Lung (tissue), 11 donors: ENCODE measurements at regions not wholly inside any gene's neighbourhood (a gene's known extent, or its start where the extent isn't known, plus 50 kb on each side); places are given as distances from the start of the nearest gene placed in this dataset.

ENCODE experiments used
- ATAC-seq: fragments of 200-7000 bp; cut with Tn5 transposase; one replicate; pipeline ENCODE4 v1.9.1; 2020; ENCODE audit warnings: moderate number of reproducible peaks; ENCODE audit not compliant: insufficient read depth, low FRiP score
- DNase-seq, 3 donors: peaks; one replicate each; pipeline ENCODE4 v3.0.0-alpha.2; 2013 to 2017
- H3K27ac ChIP-seq, 2 donors: one replicate each; pipeline ENCODE4 v1.5.1; 2013; ENCODE audit warnings: mild to moderate bottlenecking in 2 of 2, moderate library complexity in 2 of 2, control low read depth in 1 of 2, inconsistent platforms in 1 of 2, low read depth in 1 of 2, low read length in 1 of 2
- H3K27me3 ChIP-seq, 3 donors: one replicate each; pipeline ENCODE4 v1.5.1; 2013; ENCODE audit warnings: low read length in 2 of 3; ENCODE audit not compliant: control insufficient read depth in 3 of 3, insufficient read depth in 3 of 3
- H3K36me3 ChIP-seq, 4 donors: one replicate each; pipeline ENCODE4 v1.5.1; 2013; ENCODE audit warnings: low read length in 4 of 4, mild to moderate bottlenecking in 1 of 4, moderate library complexity in 1 of 4; ENCODE audit not compliant: control insufficient read depth in 4 of 4, insufficient read depth in 4 of 4
- H3K4me1 ChIP-seq, 5 donors: one replicate each; pipeline ENCODE4 v1.5.1; 2013; ENCODE audit warnings: low read length in 5 of 5, mild to moderate bottlenecking in 2 of 5, moderate library complexity in 1 of 5; ENCODE audit not compliant: control insufficient read depth in 5 of 5, insufficient read depth in 5 of 5
- H3K4me3 ChIP-seq: one replicate; pipeline ENCODE4 v1.5.1; 2013; ENCODE audit warnings: mild to moderate bottlenecking, control low read depth, moderate library complexity
- H3K9ac ChIP-seq, 2 donors: one replicate each; pipeline ENCODE4 v1.5.1; 2013; ENCODE audit warnings: low read length in 2 of 2, control low read depth in 1 of 2; ENCODE audit not compliant: insufficient read depth in 1 of 2
- H3K9me3 ChIP-seq, 4 donors: one replicate each; pipeline ENCODE4 v1.5.1; 2013; ENCODE audit warnings: low read length in 3 of 4, mild to moderate bottlenecking in 1 of 4, moderate library complexity in 1 of 4; ENCODE audit not compliant: control insufficient read depth in 4 of 4, insufficient read depth in 3 of 4
- WGBS, 2 donors: extraction: QIAGEN DNeasy Blood & Tissue Kit; methylation state at CpG; one replicate each; pipeline ENCODE4 v1.1.7; 2013; 5-methylcytosine and 5-hydroxymethylcytosine counted together
- TF ChIP-seq, protein P1 (sequence below): IDR thresholded peaks from 2 replicates; pipeline ENCODE4 v1.5.1; 2012; ENCODE audit warnings: mild to moderate bottlenecking; ENCODE audit errors: control extremely low read depth, extremely low read depth
- donor health status: control.
- donor health status: control.
- donor health status: Bipolar disorder and iron deficiency.
- donor health status: healthy.
- donor health status: DM: yes; HTN: yes; CAD: no.

DNA sequence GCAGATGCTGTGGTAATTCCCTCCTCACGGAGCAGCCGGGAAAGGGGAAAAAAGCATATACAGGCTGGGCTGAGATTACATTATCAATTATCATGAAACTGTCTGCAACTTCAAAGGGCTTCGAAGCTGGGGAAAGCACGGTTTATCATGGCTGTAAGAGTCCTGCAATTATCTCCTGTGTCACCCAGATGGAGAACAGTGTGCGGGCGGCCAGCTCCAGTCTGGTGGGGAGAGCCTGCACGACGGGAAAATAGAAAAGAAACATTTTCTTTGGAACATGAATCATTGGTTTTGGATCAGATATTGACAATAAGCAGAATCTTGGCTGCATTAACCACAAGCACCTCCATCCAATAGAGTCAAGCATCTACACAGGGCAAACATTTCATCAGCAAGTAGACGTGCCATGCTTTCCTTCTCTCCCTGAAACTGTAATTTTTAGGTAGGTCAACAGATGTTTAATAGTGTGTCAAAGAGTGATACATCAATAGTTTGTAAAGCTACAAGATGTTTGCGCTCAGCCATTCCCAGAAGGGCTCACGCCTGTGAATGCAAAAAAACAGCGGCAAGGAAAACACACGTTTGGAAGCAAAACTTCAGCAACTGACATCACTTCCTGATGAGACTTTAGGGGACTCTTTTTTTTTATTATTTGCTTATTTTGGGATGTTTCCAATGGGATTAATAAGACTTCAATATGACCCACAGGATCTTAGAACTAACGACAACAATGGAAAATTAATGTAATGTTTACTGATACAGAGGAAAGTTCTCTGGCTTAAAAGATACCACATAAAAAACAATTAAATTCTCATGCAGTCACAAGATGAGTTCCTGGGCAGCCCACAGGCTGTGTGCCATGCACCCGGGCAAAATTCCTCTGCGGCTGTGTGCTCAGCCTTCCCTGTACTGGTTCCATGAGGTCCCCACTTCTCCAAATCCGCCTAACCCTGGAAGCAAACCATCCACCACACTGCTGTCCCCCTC, 111.0 kb upstream of the SALL3 start:
- Histone ChIP-seq H3K9me3 (no peaks in the 10 kb centered on the region), H3K27me3 (peaks cover 0 to 18% (median 5%) of the 10 kb centered on the region in 3 donors), H3K36me3 (no peaks in the 10 kb centered on the region), H3K9ac (no peak overlapping the region), H3K4me1 (no peaks in the 10 kb centered on the region), H3K4me3 (no peak overlapping the region), H3K27ac (no peak overlapping the region)
- TF ChIP-seq, protein P1, sequence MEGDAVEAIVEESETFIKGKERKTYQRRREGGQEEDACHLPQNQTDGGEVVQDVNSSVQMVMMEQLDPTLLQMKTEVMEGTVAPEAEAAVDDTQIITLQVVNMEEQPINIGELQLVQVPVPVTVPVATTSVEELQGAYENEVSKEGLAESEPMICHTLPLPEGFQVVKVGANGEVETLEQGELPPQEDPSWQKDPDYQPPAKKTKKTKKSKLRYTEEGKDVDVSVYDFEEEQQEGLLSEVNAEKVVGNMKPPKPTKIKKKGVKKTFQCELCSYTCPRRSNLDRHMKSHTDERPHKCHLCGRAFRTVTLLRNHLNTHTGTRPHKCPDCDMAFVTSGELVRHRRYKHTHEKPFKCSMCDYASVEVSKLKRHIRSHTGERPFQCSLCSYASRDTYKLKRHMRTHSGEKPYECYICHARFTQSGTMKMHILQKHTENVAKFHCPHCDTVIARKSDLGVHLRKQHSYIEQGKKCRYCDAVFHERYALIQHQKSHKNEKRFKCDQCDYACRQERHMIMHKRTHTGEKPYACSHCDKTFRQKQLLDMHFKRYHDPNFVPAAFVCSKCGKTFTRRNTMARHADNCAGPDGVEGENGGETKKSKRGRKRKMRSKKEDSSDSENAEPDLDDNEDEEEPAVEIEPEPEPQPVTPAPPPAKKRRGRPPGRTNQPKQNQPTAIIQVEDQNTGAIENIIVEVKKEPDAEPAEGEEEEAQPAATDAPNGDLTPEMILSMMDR, result no peak
- WGBS, 2 donors, result 59 to 67% methylated on average over 17 of the region's 17 CpGs
- no peak for ATAC-seq
- DNase-seq, result no peak

DNA sequence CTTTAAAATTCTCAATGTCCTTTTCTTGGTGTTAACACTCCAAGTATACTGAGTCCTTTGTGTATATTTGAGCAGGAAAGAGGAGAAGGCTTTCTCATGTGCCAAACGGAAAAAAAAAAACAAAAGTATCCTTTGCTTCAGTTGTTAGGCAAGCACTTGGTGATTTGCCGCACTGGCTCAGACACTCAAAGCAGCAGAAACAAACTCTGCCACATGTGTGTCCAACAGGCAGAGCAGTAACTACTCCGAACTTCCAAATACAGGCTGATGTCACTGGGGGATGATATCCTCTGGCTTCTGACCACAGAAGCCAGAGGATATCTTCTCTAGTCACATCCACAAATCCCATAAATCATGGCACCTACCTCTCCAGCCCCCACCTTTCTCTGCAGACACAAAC, 108.0 kb upstream of the SALL3 start:
- TF ChIP-seq, protein P1, result no peak
- ATAC-seq, result no peak
- WGBS, 2 donors, result 39 to 66% methylated on average over 3 of the region's 3 CpGs
- no peak for DNase-seq
- Histone ChIP-seq H3K4me3 (no peak overlapping the region), H3K4me1 (no peaks in the 10 kb centered on the region), H3K27me3 (peaks cover 0 to 25% (median 5%) of the 10 kb centered on the region in 3 donors), H3K9ac (no peak overlapping the region), H3K27ac (no peak overlapping the region), H3K9me3 (no peaks in the 10 kb centered on the region), H3K36me3 (no peaks in the 10 kb centered on the region)

DNA sequence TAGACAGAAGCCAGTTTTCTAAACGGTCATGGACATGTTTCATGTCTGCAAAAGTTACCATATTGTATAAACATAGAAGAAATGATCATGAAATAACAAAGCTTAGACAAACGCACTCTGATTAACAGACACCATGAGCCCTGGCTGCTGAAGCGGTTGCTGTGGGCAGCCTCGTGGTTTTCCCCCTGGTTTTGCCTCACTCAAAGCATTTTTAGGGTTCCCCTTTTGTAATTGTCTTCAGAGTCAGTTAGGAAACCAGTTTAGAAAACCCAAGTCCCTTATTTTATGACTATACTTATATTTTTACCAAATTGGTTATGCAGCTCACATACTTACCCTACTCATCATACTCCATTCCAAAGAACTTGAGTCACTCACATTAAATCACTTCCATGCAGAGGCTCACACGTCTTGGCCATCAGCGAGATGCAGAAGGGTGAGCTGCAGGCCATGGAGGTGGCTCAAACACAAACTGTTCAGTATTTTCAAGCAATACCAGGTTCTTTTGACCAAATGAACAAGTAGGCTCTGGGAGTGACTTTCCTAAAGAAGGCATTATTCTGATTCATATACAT, 105.6 kb upstream of the SALL3 start:
- 53 to 62% methylated on average over 6 of the region's 6 CpGs for WGBS, 2 donors
- H3K27me3 ChIP-seq, result peaks cover 0 to 33% (median 0%) of the 10 kb centered on the region in 3 donors

More for the DNA sequence above, 105.6 kb upstream of the SALL3 start:
- DNase-seq, result no peak
- no peak overlapping the region for H3K27ac ChIP-seq
- H3K36me3 ChIP-seq, result no peaks in the 10 kb centered on the region
- no peaks in the 10 kb centered on the region for H3K4me1 ChIP-seq
- TF ChIP-seq, protein P1, result no peak
- no peak overlapping the region for H3K4me3 ChIP-seq
- H3K9ac ChIP-seq, result no peak overlapping the region
- no peak for ATAC-seq
- H3K9me3 ChIP-seq, result no peaks in the 10 kb centered on the region
